ENCODE measurements at regions not wholly inside any gene's neighbourhood (a gene's known extent, or its start where the extent isn't known, plus 50 kb on each side); places are given as distances from the start of the nearest gene placed in this dataset.

GRCh38 chr4:30946288-30946687 is 226.1 kb downstream of the PCDH7 start:
- Histone ChIP-seq H3K4me1 (ENCODE audit: control insufficient read depth, insufficient read depth, low read length) (peaks cover 3% of the 10 kb centered on the region), H3K27me3 (ENCODE audit: control insufficient read depth, insufficient read depth, low read length) (no peaks in the 10 kb centered on the region), H3K36me3 (ENCODE audit: insufficient read depth, low read length) (no peaks in the 10 kb centered on the region), H3K4me3 (ENCODE audit: low read length) (no peak overlapping the region), H3K9ac (ENCODE audit: low read depth, low read length) (no peak overlapping the region), H3K9me3 (replicated peaks; ENCODE audit: low read length) (no peaks in the 10 kb centered on the region), H3K4me2 (ENCODE audit: low read length) (no peak overlapping the region)

DNA sequence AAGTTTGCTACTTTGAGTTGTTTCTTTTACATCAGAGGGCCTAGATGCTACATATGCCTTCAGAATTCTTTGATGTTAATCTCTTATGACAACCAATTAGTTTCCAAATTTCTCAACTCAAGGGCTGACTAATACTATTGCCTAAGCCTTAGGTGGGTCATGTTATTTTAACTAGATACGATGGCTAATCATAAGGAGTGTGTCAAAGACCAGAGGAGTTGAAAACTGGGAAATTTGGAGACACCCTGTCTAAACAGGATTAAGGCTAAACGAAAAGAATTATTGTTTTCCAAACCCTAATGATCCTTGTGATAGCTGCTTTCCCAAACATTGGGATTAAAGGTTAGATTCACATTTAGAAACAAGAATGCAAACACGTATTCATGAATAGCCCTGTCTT is 228.5 kb downstream of the PCDH7 start:
- Histone ChIP-seq H3K9ac (ENCODE audit: low read depth, low read length) (no peak overlapping the region), H3K27me3 (ENCODE audit: control insufficient read depth, insufficient read depth, low read length) (no peaks in the 10 kb centered on the region), H3K4me3 (ENCODE audit: low read length) (no peak overlapping the region), H3K9me3 (replicated peaks; ENCODE audit: low read length) (no peaks in the 10 kb centered on the region), H3K4me1 (ENCODE audit: control insufficient read depth, insufficient read depth, low read length) (peaks cover 3% of the 10 kb centered on the region), H3K36me3 (ENCODE audit: insufficient read depth, low read length) (no peaks in the 10 kb centered on the region), H3K4me2 (ENCODE audit: low read length) (peak overlapping the region; percentile 26)

- no peaks in the 10 kb centered on the region for H3K36me3 ChIP-seq (ENCODE audit: insufficient read depth, low read length)
- peaks cover 3% of the 10 kb centered on the region for H3K4me1 ChIP-seq (ENCODE audit: control insufficient read depth, insufficient read depth, low read length)
- no peak overlapping the region for H3K4me2 ChIP-seq (ENCODE audit: low read length)
- H3K27me3 ChIP-seq (ENCODE audit: control insufficient read depth, insufficient read depth, low read length): no peaks in the 10 kb centered on the region
- no peaks in the 10 kb centered on the region for H3K9me3 ChIP-seq (replicated peaks; ENCODE audit: low read length)
- no peak overlapping the region for H3K4me3 ChIP-seq (ENCODE audit: low read length)
- H3K9ac ChIP-seq (ENCODE audit: low read depth, low read length): no peak overlapping the region
These were observed 230.6 kb downstream of the PCDH7 start for GRCh38 chr4:30950737-30951136.

DNA sequence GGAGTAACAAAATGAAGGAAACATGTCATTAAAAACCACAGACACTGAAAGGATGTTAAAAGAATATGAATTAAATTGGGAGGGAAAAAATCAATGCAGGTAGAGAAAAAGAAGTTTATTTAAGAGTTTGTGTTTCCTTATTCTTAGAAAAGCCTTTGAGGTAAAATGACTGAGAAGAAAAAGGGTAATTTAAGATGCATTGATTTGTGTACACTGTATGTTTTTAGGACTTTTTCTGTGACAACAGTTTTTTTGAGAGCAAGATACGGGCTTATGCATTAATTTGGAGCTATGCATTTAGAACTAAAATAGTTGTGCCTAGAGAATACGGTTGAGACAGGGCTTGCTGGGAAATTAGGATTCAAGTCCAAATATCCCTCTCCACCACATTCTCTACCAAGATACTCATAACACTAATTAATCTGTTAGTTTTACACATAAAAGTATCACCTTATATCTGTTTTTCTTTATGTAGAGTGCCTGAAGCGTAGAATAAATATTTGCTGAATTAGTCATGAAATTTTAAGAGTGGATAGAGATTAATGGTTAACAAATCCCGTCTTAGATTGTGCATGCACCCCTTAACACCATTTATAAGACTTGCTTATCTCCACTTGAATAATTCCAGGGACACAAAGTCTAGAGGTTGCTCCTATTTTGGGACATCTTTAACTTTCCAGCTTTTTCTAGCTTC is 232.5 kb downstream of the PCDH7 start:
- Histone ChIP-seq H3K9me3 (replicated peaks; ENCODE audit: low read length) (no peaks in the 10 kb centered on the region), H3K9ac (ENCODE audit: low read depth, low read length) (no peak overlapping the region), H3K4me1 (ENCODE audit: control insufficient read depth, insufficient read depth, low read length) (peaks cover 3% of the 10 kb centered on the region), H3K4me2 (ENCODE audit: low read length) (no peak overlapping the region), H3K4me3 (ENCODE audit: low read length) (no peak overlapping the region), H3K36me3 (ENCODE audit: insufficient read depth, low read length) (no peaks in the 10 kb centered on the region), H3K27me3 (ENCODE audit: control insufficient read depth, insufficient read depth, low read length) (no peaks in the 10 kb centered on the region)

- Histone ChIP-seq H3K4me2 (ENCODE audit: low read length) (no peak overlapping the region), H3K36me3 (ENCODE audit: insufficient read depth, low read length) (no peaks in the 10 kb centered on the region), H3K4me1 (ENCODE audit: control insufficient read depth, insufficient read depth, low read length) (peaks cover 1% of the 10 kb centered on the region), H3K27me3 (ENCODE audit: control insufficient read depth, insufficient read depth, low read length) (no peaks in the 10 kb centered on the region), H3K9ac (ENCODE audit: low read depth, low read length) (no peak overlapping the region), H3K4me3 (ENCODE audit: low read length) (no peak overlapping the region), H3K9me3 (replicated peaks; ENCODE audit: low read length) (no peaks in the 10 kb centered on the region)
These were observed 233.6 kb downstream of the PCDH7 start for GRCh38 chr4:30953799-30954198.

DNA sequence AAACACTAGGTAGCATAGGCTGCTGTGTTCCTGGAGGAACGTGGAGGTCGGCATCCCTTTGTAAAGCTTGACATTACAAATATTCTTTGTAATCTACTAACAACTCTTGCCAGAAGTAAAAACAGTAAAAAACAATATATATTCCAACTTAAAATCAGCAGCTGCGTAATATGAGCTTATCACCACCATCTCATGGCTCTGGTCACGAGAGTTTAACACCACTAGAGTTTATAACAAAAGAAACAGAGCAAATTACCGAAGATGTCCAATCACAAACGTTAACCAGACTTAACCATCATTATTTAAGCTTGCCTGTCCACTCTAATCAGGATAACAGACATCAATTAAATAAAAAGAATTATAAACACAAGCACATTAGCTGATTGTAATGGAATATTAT is 236.7 kb downstream of the PCDH7 start:
- no peaks in the 10 kb centered on the region for H3K27me3 ChIP-seq (ENCODE audit: control insufficient read depth, insufficient read depth, low read length)
- H3K4me3 ChIP-seq (ENCODE audit: low read length): no peak overlapping the region
- H3K4me1 ChIP-seq (ENCODE audit: control insufficient read depth, insufficient read depth, low read length): no peaks in the 10 kb centered on the region
- H3K4me2 ChIP-seq (ENCODE audit: low read length): no peak overlapping the region
- H3K9ac ChIP-seq (ENCODE audit: low read depth, low read length): no peak overlapping the region
- H3K36me3 ChIP-seq (ENCODE audit: insufficient read depth, low read length): no peaks in the 10 kb centered on the region
- H3K9me3 ChIP-seq (replicated peaks; ENCODE audit: low read length): no peaks in the 10 kb centered on the region

DNA sequence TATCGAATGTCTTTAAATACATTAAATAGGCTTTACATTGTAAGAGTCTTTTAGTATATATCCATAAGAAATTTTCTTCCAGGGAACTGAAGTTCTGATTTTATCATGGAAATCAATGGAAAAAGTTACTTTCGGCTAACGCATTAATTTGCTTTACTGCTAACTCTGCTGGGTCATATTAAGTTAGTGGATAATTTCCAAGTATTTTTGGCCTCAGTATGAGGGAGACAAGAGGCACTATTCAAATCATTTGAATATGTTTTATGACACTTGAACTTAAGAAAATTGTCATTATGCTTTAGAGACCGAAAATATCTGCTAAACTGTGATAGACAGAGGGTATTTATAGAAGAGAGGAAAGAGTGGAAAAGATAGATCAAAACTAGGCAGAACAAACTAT is 237.5 kb downstream of the PCDH7 start:
- H3K36me3 ChIP-seq (ENCODE audit: insufficient read depth, low read length): no peaks in the 10 kb centered on the region
- H3K4me2 ChIP-seq (ENCODE audit: low read length): no peak overlapping the region
- H3K4me1 ChIP-seq (ENCODE audit: control insufficient read depth, insufficient read depth, low read length): no peaks in the 10 kb centered on the region
- no peak overlapping the region for H3K9ac ChIP-seq (ENCODE audit: low read depth, low read length)
- no peaks in the 10 kb centered on the region for H3K27me3 ChIP-seq (ENCODE audit: control insufficient read depth, insufficient read depth, low read length)
- no peaks in the 10 kb centered on the region for H3K9me3 ChIP-seq (replicated peaks; ENCODE audit: low read length)
- H3K4me3 ChIP-seq (ENCODE audit: low read length): no peak overlapping the region

DNA sequence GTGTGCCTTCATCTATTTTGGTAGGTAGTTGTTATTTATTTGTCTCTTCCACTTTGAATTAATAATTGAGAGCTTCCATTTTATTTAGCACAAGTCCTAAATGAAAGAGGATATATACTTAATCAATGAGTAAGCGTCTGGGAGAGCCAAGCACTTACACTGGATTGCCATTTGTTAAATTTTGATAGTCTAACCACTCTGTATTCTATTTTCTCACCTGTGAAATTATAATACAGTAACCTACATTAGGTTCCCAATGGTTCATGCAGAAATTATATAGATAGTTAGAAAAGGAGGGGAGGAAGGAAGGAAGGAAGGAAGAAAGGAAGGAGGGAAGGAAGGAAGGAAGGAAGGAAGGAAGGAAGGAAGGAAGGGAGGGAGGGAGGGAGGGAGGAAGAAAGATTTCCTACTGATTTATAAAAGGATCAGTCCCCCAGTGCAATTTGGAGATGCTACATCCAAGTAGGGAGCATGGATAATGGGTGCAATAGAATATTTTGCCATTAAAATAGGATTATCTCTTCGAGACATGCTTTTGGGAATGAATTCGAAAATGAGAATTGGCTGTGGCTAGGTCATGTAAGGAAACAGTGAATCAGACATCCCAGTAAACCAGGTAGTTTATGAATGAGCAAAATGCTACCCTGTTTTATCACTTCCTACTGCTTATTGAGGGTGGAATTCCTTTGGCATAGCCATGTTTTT is 239.8 kb downstream of the PCDH7 start:
- Histone ChIP-seq H3K4me3 (ENCODE audit: low read length) (no peak overlapping the region), H3K27me3 (ENCODE audit: control insufficient read depth, insufficient read depth, low read length) (no peaks in the 10 kb centered on the region), H3K4me2 (ENCODE audit: low read length) (no peak overlapping the region), H3K9me3 (replicated peaks; ENCODE audit: low read length) (no peaks in the 10 kb centered on the region), H3K9ac (ENCODE audit: low read depth, low read length) (no peak overlapping the region), H3K4me1 (ENCODE audit: control insufficient read depth, insufficient read depth, low read length) (peaks cover 4% of the 10 kb centered on the region), H3K36me3 (ENCODE audit: insufficient read depth, low read length) (no peaks in the 10 kb centered on the region)

DNA sequence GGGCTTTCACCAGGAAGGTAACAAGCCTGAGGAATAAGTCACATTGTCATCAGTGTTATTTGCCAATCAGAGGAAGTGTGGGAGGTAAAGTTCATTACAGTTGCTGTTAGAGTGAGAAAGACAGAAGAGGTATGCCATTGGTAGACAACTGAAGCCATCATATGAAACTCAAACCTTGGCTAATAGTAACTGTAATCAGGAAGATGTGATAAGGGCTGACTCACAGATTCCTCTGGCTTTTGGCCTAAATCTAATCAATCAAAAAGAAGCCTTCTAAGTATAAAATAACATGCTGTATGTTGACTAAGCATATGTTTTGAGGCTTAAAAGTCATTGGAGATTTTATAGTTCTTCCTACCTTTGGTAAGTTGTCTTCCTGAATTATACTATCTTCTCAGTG is 242.8 kb downstream of the PCDH7 start:
- H3K9me3 ChIP-seq (replicated peaks; ENCODE audit: low read length): no peaks in the 10 kb centered on the region
- H3K4me2 ChIP-seq (ENCODE audit: low read length): no peak overlapping the region
- no peak overlapping the region for H3K4me3 ChIP-seq (ENCODE audit: low read length)
- H3K4me1 ChIP-seq (ENCODE audit: control insufficient read depth, insufficient read depth, low read length): peaks cover 4% of the 10 kb centered on the region
- no peaks in the 10 kb centered on the region for H3K27me3 ChIP-seq (ENCODE audit: control insufficient read depth, insufficient read depth, low read length)
- no peaks in the 10 kb centered on the region for H3K36me3 ChIP-seq (ENCODE audit: insufficient read depth, low read length)
- no peak overlapping the region for H3K9ac ChIP-seq (ENCODE audit: low read depth, low read length)

- Histone ChIP-seq H3K36me3 (ENCODE audit: insufficient read depth, low read length) (no peaks in the 10 kb centered on the region), H3K4me3 (ENCODE audit: low read length) (no peak overlapping the region), H3K4me2 (ENCODE audit: low read length) (no peak overlapping the region), H3K4me1 (ENCODE audit: control insufficient read depth, insufficient read depth, low read length) (peaks cover 6% of the 10 kb centered on the region), H3K9ac (ENCODE audit: low read depth, low read length) (no peak overlapping the region), H3K9me3 (replicated peaks; ENCODE audit: low read length) (no peaks in the 10 kb centered on the region), H3K27me3 (ENCODE audit: control insufficient read depth, insufficient read depth, low read length) (no peaks in the 10 kb centered on the region)
These were observed 248.8 kb downstream of the PCDH7 start for GRCh38 chr4:30968926-30969325.

GRCh38 chr4:30972542-30972941 is 252.4 kb downstream of the PCDH7 start:
- H3K36me3 ChIP-seq (ENCODE audit: insufficient read depth, low read length): no peaks in the 10 kb centered on the region
- no peak overlapping the region for H3K4me3 ChIP-seq (ENCODE audit: low read length)
- peaks cover 17% of the 10 kb centered on the region for H3K4me1 ChIP-seq (ENCODE audit: control insufficient read depth, insufficient read depth, low read length)
- no peaks in the 10 kb centered on the region for H3K27me3 ChIP-seq (ENCODE audit: control insufficient read depth, insufficient read depth, low read length)
- no peak overlapping the region for H3K9ac ChIP-seq (ENCODE audit: low read depth, low read length)
- H3K9me3 ChIP-seq (replicated peaks; ENCODE audit: low read length): no peaks in the 10 kb centered on the region
- H3K4me2 ChIP-seq (ENCODE audit: low read length): no peak overlapping the region

GRCh38 chr4:30973993-30974392 is 253.8 kb downstream of the PCDH7 start:
- Histone ChIP-seq H3K9me3 (replicated peaks; ENCODE audit: low read length) (no peaks in the 10 kb centered on the region), H3K27me3 (ENCODE audit: control insufficient read depth, insufficient read depth, low read length) (no peaks in the 10 kb centered on the region), H3K36me3 (ENCODE audit: insufficient read depth, low read length) (no peaks in the 10 kb centered on the region)

More at GRCh38 chr4:30973993-30974392, 253.8 kb downstream of the PCDH7 start:
- H3K9ac ChIP-seq (ENCODE audit: low read depth, low read length): no peak overlapping the region
- peaks cover 17% of the 10 kb centered on the region for H3K4me1 ChIP-seq (ENCODE audit: control insufficient read depth, insufficient read depth, low read length)
- H3K4me2 ChIP-seq (ENCODE audit: low read length): no peak overlapping the region
- H3K4me3 ChIP-seq (ENCODE audit: low read length): no peak overlapping the region
